T-helper 17 cell (primary cell): ENCODE measurements at regions not wholly inside any gene's neighbourhood (a gene's known extent, or its start where the extent isn't known, plus 50 kb on each side); places are given as distances from the start of the nearest gene placed in this dataset.
A peak's percentile ranks its signal among the peaks of the same experiment; 100 is the strongest.

Experiments
- ATAC-seq: fragments of 150-1000 bp; cut with Tn5 transposase; 2 replicates; pipeline ENCODE4 v1.10.0; 2021; ENCODE audit warnings: mild to moderate bottlenecking, moderate library complexity
- DNase-seq, 3 donors: peaks; one replicate each; pipeline versions ENCODE4 v3.0.0 to v3.0.0-alpha.2; 2020 to 2021
- H3K9me3 ChIP-seq: one replicate; pipeline ENCODE4 v1.7.0; 2013; ENCODE audit warnings: low read length, mild to moderate bottlenecking; ENCODE audit not compliant: control insufficient read depth, poor library complexity, severe bottlenecking
- H3K27ac Mint-ChIP-seq: one replicate; pipeline ENCODE4 v1.8.0; 2022; ENCODE audit warnings: mild to moderate bottlenecking, moderate library complexity, mixed read lengths
- H3K27me3 Mint-ChIP-seq: one replicate; pipeline ENCODE4 v1.8.0; 2022; ENCODE audit warnings: mixed read lengths
- H3K36me3 Mint-ChIP-seq: one replicate; pipeline ENCODE4 v1.8.0; 2022; ENCODE audit warnings: low read depth, mixed read lengths
- H3K4me1 Mint-ChIP-seq: one replicate; pipeline ENCODE4 v1.8.0; 2022; ENCODE audit warnings: mild to moderate bottlenecking, mixed read lengths
- H3K4me3 Mint-ChIP-seq: one replicate; pipeline ENCODE4 v1.8.0; 2022; ENCODE audit warnings: mild to moderate bottlenecking, moderate library complexity, mixed read lengths

GRCh38 chr5:54668096-54668495 is 150.5 kb downstream of the SNX18 start:
- H3K4me1 Mint-ChIP-seq: peaks cover 15% of the 10 kb centered on the region
- H3K9me3 ChIP-seq: no peaks in the 10 kb centered on the region
- H3K4me3 Mint-ChIP-seq: no peak overlapping the region
- no peaks in the 10 kb centered on the region for H3K27me3 Mint-ChIP-seq
- H3K36me3 Mint-ChIP-seq: no peaks in the 10 kb centered on the region
- ATAC-seq: no peak
- H3K27ac Mint-ChIP-seq: no peak overlapping the region
- no peak for DNase-seq

- no peak for ATAC-seq
- Mint-ChIP-seq H3K27me3 (no peaks in the 10 kb centered on the region), H3K36me3 (no peaks in the 10 kb centered on the region), H3K4me3 (no peak overlapping the region), H3K4me1 (peaks cover 12% of the 10 kb centered on the region), H3K27ac (no peak overlapping the region)
- no peak for DNase-seq
- no peaks in the 10 kb centered on the region for H3K9me3 ChIP-seq
These were observed 149.6 kb downstream of the SNX18 start for GRCh38 chr5:54667136-54667535.

DNA sequence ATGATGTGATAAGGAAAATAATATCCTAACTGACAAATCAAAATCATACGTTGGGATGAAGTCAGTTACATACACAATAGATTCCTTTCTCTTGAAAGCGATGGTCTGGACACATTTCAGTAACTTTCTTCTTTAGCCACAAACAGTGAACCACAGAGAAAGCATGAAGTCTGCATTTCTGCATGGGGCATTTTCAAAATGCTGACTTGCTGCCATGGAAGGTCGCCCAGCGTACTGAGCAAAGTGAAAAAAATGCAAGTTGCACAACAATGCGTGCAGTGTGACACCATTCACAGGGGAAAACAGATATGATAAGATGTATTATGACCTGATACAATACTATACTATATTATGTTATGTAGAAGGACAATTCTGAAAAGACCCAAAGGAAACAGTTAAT is 146.3 kb downstream of the SNX18 start:
- ATAC-seq (no peak), DNase-seq (no peak)
- Mint-ChIP-seq H3K36me3 (no peaks in the 10 kb centered on the region), H3K27ac (no peak overlapping the region), H3K27me3 (no peaks in the 10 kb centered on the region), H3K4me3 (no peak overlapping the region), H3K4me1 (peaks cover 3% of the 10 kb centered on the region)
- no peaks in the 10 kb centered on the region for H3K9me3 ChIP-seq

- H3K4me1 Mint-ChIP-seq: peaks cover 3% of the 10 kb centered on the region
- no peaks in the 10 kb centered on the region for H3K36me3 Mint-ChIP-seq
- H3K27me3 Mint-ChIP-seq: no peaks in the 10 kb centered on the region
- ATAC-seq (no peak), DNase-seq (no peak)
- no peak overlapping the region for H3K4me3 Mint-ChIP-seq
- H3K9me3 ChIP-seq: no peaks in the 10 kb centered on the region
- no peak overlapping the region for H3K27ac Mint-ChIP-seq
These were observed 143.6 kb downstream of the SNX18 start for GRCh38 chr5:54661111-54661510.

DNA sequence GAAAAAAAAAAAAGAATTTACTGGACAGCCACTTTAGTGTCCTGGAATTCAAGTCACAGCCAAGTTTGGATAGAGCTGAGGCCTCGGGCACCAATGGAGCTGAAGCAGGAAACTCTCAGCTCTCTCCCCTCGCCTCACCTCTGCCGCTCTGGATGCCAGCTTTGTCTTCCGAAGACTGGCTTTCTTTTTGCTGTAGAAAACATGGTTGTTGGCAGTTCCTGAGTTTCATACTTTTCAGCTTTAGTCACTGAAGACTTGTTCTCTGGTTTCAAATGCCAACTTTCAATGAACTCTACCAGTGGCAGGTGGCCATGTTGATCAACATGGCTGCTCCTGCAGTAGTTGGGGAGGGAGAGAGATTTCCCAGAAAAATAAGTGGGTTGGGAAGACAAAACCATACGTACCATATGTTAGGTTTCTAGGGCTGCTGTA is 142.2 kb downstream of the SNX18 start:
- H3K9me3 ChIP-seq: no peaks in the 10 kb centered on the region
- Mint-ChIP-seq H3K4me1 (peaks cover 6% of the 10 kb centered on the region), H3K4me3 (no peak overlapping the region), H3K27me3 (no peaks in the 10 kb centered on the region), H3K36me3 (no peaks in the 10 kb centered on the region), H3K27ac (no peak overlapping the region)
- ATAC-seq (no peak), DNase-seq (no peak)

- ATAC-seq: no peak
- no peaks in the 10 kb centered on the region for H3K27me3 Mint-ChIP-seq
- no peak overlapping the region for H3K4me3 Mint-ChIP-seq
- no peak for DNase-seq
- no peak overlapping the region for H3K27ac Mint-ChIP-seq
- peaks cover 3% of the 10 kb centered on the region for H3K4me1 Mint-ChIP-seq
- no peaks in the 10 kb centered on the region for H3K9me3 ChIP-seq
- H3K36me3 Mint-ChIP-seq: no peaks in the 10 kb centered on the region
These were observed 140.5 kb downstream of the SNX18 start for GRCh38 chr5:54658010-54658409.

- H3K27me3 Mint-ChIP-seq: no peaks in the 10 kb centered on the region
- H3K27ac Mint-ChIP-seq: no peak overlapping the region
- H3K36me3 Mint-ChIP-seq: no peaks in the 10 kb centered on the region
- no peak overlapping the region for H3K4me3 Mint-ChIP-seq
- H3K4me1 Mint-ChIP-seq: peaks cover 3% of the 10 kb centered on the region
- DNase-seq: no peak
- no peaks in the 10 kb centered on the region for H3K9me3 ChIP-seq
- ATAC-seq: no peak
These were observed 138.7 kb downstream of the SNX18 start for GRCh38 chr5:54656261-54656728.

GRCh38 chr5:54655761-54656160 is 138.2 kb downstream of the SNX18 start:
- peaks cover 3% of the 10 kb centered on the region for H3K4me1 Mint-ChIP-seq

GRCh38 chr5:54655266-54655665 is 137.7 kb downstream of the SNX18 start:
- no peak for DNase-seq
- no peaks in the 10 kb centered on the region for H3K9me3 ChIP-seq
- no peak overlapping the region for H3K4me3 Mint-ChIP-seq
- no peak overlapping the region for H3K27ac Mint-ChIP-seq
- ATAC-seq: no peak
- H3K4me1 Mint-ChIP-seq: peaks cover 3% of the 10 kb centered on the region
- no peaks in the 10 kb centered on the region for H3K36me3 Mint-ChIP-seq
- no peaks in the 10 kb centered on the region for H3K27me3 Mint-ChIP-seq

More at GRCh38 chr5:54655761-54656160, 138.2 kb downstream of the SNX18 start:
- DNase-seq (no peak), ATAC-seq (no peak)
- no peaks in the 10 kb centered on the region for H3K36me3 Mint-ChIP-seq
- H3K27me3 Mint-ChIP-seq: no peaks in the 10 kb centered on the region
- no peak overlapping the region for H3K27ac Mint-ChIP-seq
- no peak overlapping the region for H3K4me3 Mint-ChIP-seq
- no peaks in the 10 kb centered on the region for H3K9me3 ChIP-seq

DNA sequence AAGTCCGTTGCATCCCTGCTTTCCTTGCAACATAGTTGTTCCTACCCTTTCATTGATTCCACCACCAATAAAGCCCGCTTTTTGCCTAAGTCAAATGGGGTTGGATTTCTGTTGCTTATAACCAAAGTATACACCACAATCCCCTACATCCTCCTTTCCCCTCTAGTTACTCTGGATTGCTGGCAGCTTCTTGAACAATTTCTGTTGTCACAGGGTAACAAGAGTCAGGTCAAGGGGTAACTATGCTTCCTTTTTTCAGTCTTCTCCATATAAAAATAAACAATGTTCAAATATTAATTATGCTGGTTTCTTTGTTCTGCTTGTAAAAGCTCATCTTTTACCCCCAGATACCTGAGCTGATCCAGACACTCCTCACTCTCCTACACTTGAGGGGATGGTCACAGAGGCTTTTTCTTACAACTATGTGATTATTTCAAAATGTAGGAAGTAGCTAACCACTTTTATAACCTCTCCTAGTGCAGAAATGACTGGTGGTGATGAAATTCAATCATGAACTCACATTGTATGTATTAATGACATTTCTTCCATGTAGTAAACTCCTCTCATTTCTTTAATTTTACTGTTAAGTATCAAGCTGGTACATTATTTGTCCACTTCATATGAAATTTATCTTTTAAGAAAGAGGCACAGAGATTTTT is 136.5 kb downstream of the SNX18 start:
- H3K27ac Mint-ChIP-seq: no peak overlapping the region
- DNase-seq: no peak
- H3K9me3 ChIP-seq: no peaks in the 10 kb centered on the region
- no peaks in the 10 kb centered on the region for H3K27me3 Mint-ChIP-seq
- no peak for ATAC-seq
- no peaks in the 10 kb centered on the region for H3K36me3 Mint-ChIP-seq
- H3K4me3 Mint-ChIP-seq: no peak overlapping the region
- peaks cover 3% of the 10 kb centered on the region for H3K4me1 Mint-ChIP-seq

- no peaks in the 10 kb centered on the region for H3K27me3 Mint-ChIP-seq
- no peak for ATAC-seq
- no peaks in the 10 kb centered on the region for H3K36me3 Mint-ChIP-seq
- no peak overlapping the region for H3K27ac Mint-ChIP-seq
- no peak overlapping the region for H3K4me3 Mint-ChIP-seq
- H3K4me1 Mint-ChIP-seq: peaks cover 13% of the 10 kb centered on the region
- H3K9me3 ChIP-seq: no peaks in the 10 kb centered on the region
- no peak for DNase-seq
These were observed 134.0 kb downstream of the SNX18 start for GRCh38 chr5:54651482-54652076.

GRCh38 chr5:54649041-54649504 is 131.5 kb downstream of the SNX18 start:
- Mint-ChIP-seq H3K27me3 (no peaks in the 10 kb centered on the region), H3K4me3 (no peak overlapping the region), H3K36me3 (no peaks in the 10 kb centered on the region), H3K4me1 (peaks cover 30% of the 10 kb centered on the region), H3K27ac (no peak overlapping the region)
- no peak for DNase-seq
- no peaks in the 10 kb centered on the region for H3K9me3 ChIP-seq
- ATAC-seq: no peak

DNA sequence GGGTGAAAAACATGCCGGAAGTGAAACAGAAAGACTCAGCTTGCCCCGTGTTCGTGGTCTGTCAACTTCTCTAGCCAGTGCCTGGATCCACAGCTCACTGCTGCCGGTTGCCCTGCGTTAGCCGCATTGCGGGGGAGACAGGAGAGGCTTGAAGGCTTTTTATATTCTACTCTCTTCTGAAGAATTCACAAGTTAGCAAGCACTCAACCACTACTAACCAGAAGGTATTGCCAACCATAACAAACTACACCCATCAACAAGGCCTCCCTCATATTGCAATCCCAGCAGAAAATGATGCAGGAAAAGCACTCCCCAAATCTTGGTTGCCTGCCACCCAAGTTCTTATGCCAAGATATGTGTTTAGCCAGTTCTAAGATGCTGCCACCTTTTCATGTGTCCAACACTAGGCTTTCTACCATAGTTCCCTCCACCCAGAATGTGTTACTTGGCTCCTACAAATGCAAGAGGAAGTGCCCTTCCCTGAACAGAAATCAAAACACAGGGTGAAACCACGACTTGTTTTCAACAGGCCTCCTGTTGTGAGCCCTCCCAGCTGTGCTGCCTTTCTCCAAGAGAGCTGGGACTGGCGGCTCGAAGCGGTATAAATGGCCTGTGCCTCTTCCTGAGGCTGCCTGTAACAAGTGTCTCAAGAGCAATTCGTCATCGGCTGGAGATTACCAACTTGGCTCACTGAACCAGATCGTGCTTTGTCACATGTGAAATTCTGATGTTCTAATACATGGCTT is 129.0 kb downstream of the SNX18 start:
- Mint-ChIP-seq H3K27me3 (no peaks in the 10 kb centered on the region), H3K27ac (peak overlapping the region; percentile 92), H3K36me3 (no peaks in the 10 kb centered on the region), H3K4me1 (peaks cover 33% of the 10 kb centered on the region), H3K4me3 (peak overlapping the region; percentile 85)
- ATAC-seq: peak; percentile 83
- no peak for DNase-seq
- H3K9me3 ChIP-seq: no peaks in the 10 kb centered on the region
